Liver (tissue), 8 donors: ENCODE measurements at regions not wholly inside any gene's neighbourhood (a gene's known extent, or its start where the extent isn't known, plus 50 kb on each side); places are given as distances from the start of the nearest gene placed in this dataset.
"Not testable (repeated sequence)": the region's sequence is repeated elsewhere in the genome, so short reads cannot be mapped to it uniquely, and the experiment has no call there.

Experiments
- DNase-seq: peaks from one replicate; pipeline ENCODE4 v3.0.0-alpha.2; 2017; ENCODE audit warnings: low spot score
- H3K27ac ChIP-seq, 2 donors: one replicate each; pipeline ENCODE4 v1.7.0; 2013; ENCODE audit warnings: inconsistent platforms in 2 of 2, low read length in 2 of 2, control low read depth in 1 of 2, low read depth in 1 of 2, mild to moderate bottlenecking in 1 of 2
- H3K27me3 ChIP-seq, 4 donors: one replicate each; pipeline versions ENCODE4 v1.6.1 to v1.7.0; 2013; ENCODE audit warnings: low read length in 3 of 4, inconsistent platforms in 1 of 4, mild to moderate bottlenecking in 1 of 4, moderate library complexity in 1 of 4; ENCODE audit not compliant: control insufficient read depth in 4 of 4, insufficient read depth in 4 of 4
- H3K36me3 ChIP-seq, 4 donors: one replicate each; pipeline versions ENCODE4 v1.6.1 to v1.7.0; 2013; ENCODE audit warnings: low read length in 3 of 4, mild to moderate bottlenecking in 3 of 4, low read depth in 1 of 4, moderate library complexity in 1 of 4; ENCODE audit not compliant: control insufficient read depth in 4 of 4, insufficient read depth in 3 of 4
- H3K4me1 ChIP-seq, 4 donors: one replicate each; pipeline versions ENCODE4 v1.6.1 to v1.7.0; 2013; ENCODE audit warnings: low read length in 3 of 4, mild to moderate bottlenecking in 3 of 4, moderate library complexity in 1 of 4; ENCODE audit not compliant: control insufficient read depth in 4 of 4, insufficient read depth in 4 of 4
- H3K4me3 ChIP-seq, 3 donors: one replicate each; pipeline versions ENCODE4 v1.6.1 to v1.7.0; 2013; ENCODE audit warnings: low read length in 3 of 3, control low read depth in 1 of 3, low read depth in 1 of 3, mild to moderate bottlenecking in 1 of 3
- H3K9ac ChIP-seq, 2 donors: one replicate each; pipeline ENCODE4 v1.7.0; 2013; ENCODE audit warnings: low read length in 2 of 2, mild to moderate bottlenecking in 2 of 2, moderate library complexity in 2 of 2, control low read depth in 1 of 2, low read depth in 1 of 2
- H3K9me3 ChIP-seq, 4 donors: one replicate each; pipeline versions ENCODE4 v1.6.1 to v1.7.0; 2013; ENCODE audit warnings: low read length in 3 of 4; ENCODE audit not compliant: control insufficient read depth in 4 of 4
- EGR1 ChIP-seq, 2 donors: IDR thresholded peaks; 2 replicates each; pipeline ENCODE4 v1.6.1; 2016 to 2018; ENCODE audit warnings: antibody characterized with exemption in 2 of 2, low read depth in 2 of 2
- FOXA1 ChIP-seq: IDR thresholded peaks from 2 replicates; pipeline ENCODE4 v1.6.1; 2016; ENCODE audit warnings: antibody characterized with exemption
- FOXA2 ChIP-seq: IDR thresholded peaks from 2 replicates; pipeline ENCODE4 v1.6.1; 2016; ENCODE audit warnings: antibody characterized with exemption
- GABPA ChIP-seq, 2 donors: IDR thresholded peaks in 1 of 2; conservative IDR thresholded peaks in 1 of 2; 2 replicates each; pipeline ENCODE4 v1.6.1; 2016; ENCODE audit warnings: antibody characterized with exemption in 2 of 2, mild to moderate bottlenecking in 1 of 2, moderate library complexity in 1 of 2
- HNF4A ChIP-seq, 2 donors: conservative IDR thresholded peaks; 2 replicates each; pipeline ENCODE4 v1.6.1; 2016; ENCODE audit warnings: antibody characterized with exemption in 2 of 2, mild to moderate bottlenecking in 2 of 2
- JUND ChIP-seq, 2 donors: IDR thresholded peaks; 2 replicates each; pipeline ENCODE4 v1.6.1; 2016; ENCODE audit warnings: antibody characterized with exemption in 2 of 2
- NR2F2 ChIP-seq: IDR thresholded peaks from 2 replicates; pipeline ENCODE4 v1.6.1; 2016; ENCODE audit warnings: antibody characterized with exemption
- RAD21 ChIP-seq, 2 donors: IDR thresholded peaks; 2 replicates each; pipeline ENCODE4 v1.6.1; 2016; ENCODE audit warnings: antibody characterized with exemption in 2 of 2, mild to moderate bottlenecking in 2 of 2
- RXRA ChIP-seq, 2 donors: IDR thresholded peaks; 2 replicates each; pipeline ENCODE4 v1.6.1; 2017 to 2018; ENCODE audit warnings: antibody characterized with exemption in 2 of 2, mild to moderate bottlenecking in 1 of 2
- SP1 ChIP-seq: IDR thresholded peaks from 2 replicates; pipeline ENCODE4 v1.6.1; 2018; ENCODE audit warnings: antibody characterized with exemption, mild to moderate bottlenecking
- TAF1 ChIP-seq: conservative IDR thresholded peaks from 2 replicates; pipeline ENCODE4 v1.6.1; 2016; ENCODE audit warnings: antibody characterized with exemption, mild to moderate bottlenecking
- YY1 ChIP-seq: IDR thresholded peaks from 2 replicates; pipeline ENCODE4 v1.6.1; 2016; ENCODE audit warnings: antibody characterized with exemption, mild to moderate bottlenecking
- WGBS: extraction: QIAGEN DNeasy Blood & Tissue Kit; methylation state at CpG from one replicate; pipeline ENCODE4 v1.1.7; 2013; 5-methylcytosine and 5-hydroxymethylcytosine counted together
- TF ChIP-seq, protein P1 (sequence below): IDR thresholded peaks from 2 replicates; pipeline ENCODE4 v1.6.1; 2016; ENCODE audit warnings: antibody characterized with exemption
- TF ChIP-seq, protein P2 (sequence below): IDR thresholded peaks from 2 replicates; pipeline ENCODE4 v1.6.1; 2016; ENCODE audit warnings: antibody characterized with exemption
- TF ChIP-seq, protein P3 (sequence below): fragments of 150-350 bp; IDR thresholded peaks from 2 replicates; pipeline ENCODE4 v1.5.1; 2017; ENCODE audit warnings: improper control_type of control experiment, low read depth, low read length; ENCODE audit not compliant: missing input control
- TF ChIP-seq, protein P4 (sequence below): IDR thresholded peaks from 2 replicates; pipeline ENCODE4 v1.6.1; 2016; ENCODE audit warnings: antibody characterized with exemption
- donor health status: healthy.
- donor health status: healthy.
- donor health status: healthy.
- donor health status: healthy.
- donor health status: healthy.

DNA sequence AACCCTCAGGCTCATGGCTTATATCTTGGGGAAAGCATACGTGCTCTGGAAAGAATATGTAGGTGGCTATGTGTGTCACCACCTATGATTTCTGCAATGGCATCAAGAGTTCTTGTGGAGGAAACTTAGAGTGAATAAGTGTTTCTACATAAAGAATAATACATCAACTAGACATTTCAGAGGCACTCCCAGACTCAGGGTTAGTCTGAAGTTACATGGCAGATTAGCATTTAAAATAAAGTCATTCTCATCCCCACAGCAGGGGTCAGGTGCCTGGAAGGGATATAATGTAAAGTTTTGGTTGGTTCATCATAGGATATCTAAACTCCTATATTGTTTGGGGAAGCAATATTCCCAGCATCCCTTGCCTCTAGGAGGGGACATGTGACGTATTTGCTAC is 182.1 kb downstream of the PCTP start:
- 85% methylated on average over 2 of the region's 2 CpGs for WGBS
- no peaks in the 10 kb centered on the region for H3K4me1 ChIP-seq
- TF ChIP-seq, protein P1, sequence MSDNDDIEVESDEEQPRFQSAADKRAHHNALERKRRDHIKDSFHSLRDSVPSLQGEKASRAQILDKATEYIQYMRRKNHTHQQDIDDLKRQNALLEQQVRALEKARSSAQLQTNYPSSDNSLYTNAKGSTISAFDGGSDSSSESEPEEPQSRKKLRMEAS, result no peak
- TF ChIP-seq RXRA (IDR thresholded peaks at IDR 0.05) (no peak), SP1 (no peak), GABPA (IDR thresholded peaks at IDR 0.05 in 1 of 2, conservative IDR thresholded peaks at IDR 0.05 in 1 of 2) (no peak), YY1 (no peak), TAF1 (no peak), EGR1 (IDR thresholded peaks at IDR 0.05; ENCODE audit: low read depth in 2 of 2) (no peak), RAD21 (IDR thresholded peaks at IDR 0.05) (no peak), HNF4A (conservative IDR thresholded peaks at IDR 0.05) (no peak), JUND (IDR thresholded peaks at IDR 0.05) (no peak), FOXA2 (no peak)
- TF ChIP-seq, protein P2, sequence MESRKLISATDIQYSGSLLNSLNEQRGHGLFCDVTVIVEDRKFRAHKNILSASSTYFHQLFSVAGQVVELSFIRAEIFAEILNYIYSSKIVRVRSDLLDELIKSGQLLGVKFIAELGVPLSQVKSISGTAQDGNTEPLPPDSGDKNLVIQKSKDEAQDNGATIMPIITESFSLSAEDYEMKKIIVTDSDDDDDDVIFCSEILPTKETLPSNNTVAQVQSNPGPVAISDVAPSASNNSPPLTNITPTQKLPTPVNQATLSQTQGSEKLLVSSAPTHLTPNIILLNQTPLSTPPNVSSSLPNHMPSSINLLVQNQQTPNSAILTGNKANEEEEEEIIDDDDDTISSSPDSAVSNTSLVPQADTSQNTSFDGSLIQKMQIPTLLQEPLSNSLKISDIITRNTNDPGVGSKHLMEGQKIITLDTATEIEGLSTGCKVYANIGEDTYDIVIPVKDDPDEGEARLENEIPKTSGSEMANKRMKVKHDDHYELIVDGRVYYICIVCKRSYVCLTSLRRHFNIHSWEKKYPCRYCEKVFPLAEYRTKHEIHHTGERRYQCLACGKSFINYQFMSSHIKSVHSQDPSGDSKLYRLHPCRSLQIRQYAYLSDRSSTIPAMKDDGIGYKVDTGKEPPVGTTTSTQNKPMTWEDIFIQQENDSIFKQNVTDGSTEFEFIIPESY, result no peak

DNA sequence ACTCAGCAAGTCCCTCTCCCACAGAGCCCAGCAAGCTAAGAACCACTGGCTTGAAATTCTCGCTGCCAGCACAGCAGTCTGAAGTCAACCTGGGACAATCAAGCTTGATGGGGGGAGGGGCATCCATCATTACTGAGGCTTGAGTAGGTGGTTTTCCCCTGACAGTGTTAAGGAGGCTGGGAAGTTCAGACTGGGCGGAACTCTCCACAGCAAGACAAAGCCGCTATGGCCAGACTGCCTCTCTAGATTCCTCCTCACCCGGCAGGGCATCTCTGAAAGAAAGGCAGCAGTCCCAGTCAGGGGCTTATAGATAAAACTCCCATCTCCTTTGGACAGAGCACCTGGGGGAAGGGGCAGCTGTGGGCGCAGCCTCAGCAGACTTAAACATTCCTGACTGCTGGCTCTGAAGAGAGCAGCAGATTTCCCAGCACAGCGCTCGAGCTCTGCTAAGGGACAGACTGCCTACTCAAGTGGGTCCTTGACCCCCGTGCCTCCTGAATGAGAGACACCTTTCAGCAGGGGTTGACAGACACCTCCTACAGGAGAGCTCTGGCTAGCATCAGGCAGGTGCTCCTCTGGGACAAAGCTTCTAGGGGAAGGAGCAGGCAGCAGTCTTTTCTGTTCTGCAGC is 188.4 kb downstream of the PCTP start:
- H3K4me3 ChIP-seq, H3K4me1 ChIP-seq, H3K9me3 ChIP-seq, H3K27ac ChIP-seq, DNase-seq, H3K27me3 ChIP-seq, H3K36me3 ChIP-seq, H3K9ac ChIP-seq: not testable (repeated sequence)
- 44% methylated on average over 8 of the region's 8 CpGs for WGBS

More for the DNA sequence above, 182.1 kb downstream of the PCTP start:
- H3K27ac ChIP-seq, result no peak overlapping the region
- DNase-seq, result no peak
- no peak overlapping the region for H3K9ac ChIP-seq
- no peak overlapping the region for H3K4me3 ChIP-seq
- H3K9me3 ChIP-seq, result no peaks in the 10 kb centered on the region
- H3K27me3 ChIP-seq, result no peaks in the 10 kb centered on the region
- H3K36me3 ChIP-seq, result no peaks in the 10 kb centered on the region

DNA sequence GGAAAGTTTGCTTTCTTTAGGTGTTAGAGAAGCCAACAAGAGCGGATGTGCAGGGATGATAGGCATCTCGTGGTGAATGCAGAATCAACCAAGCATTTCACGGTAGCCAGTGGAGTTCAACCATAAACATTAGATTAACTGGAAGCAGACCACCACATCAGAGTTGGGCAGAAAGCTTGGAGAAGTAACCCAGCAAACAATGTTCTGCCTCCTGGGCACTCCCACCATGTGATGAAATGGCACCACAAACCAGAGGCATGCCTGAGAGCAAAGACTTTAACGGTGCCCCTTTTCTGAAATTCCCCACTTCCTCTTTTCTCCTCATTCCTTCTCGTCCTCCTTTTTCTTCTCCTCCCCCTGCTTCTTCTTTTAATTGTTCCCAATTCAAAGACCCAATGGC is 193.5 kb upstream of the ANKFN1 start:
- no peaks in the 10 kb centered on the region for H3K4me1 ChIP-seq
- DNase-seq, result no peak
- H3K4me3 ChIP-seq, result no peak overlapping the region
- no peaks in the 10 kb centered on the region for H3K36me3 ChIP-seq
- WGBS, result 71% methylated on average over 5 of the region's 5 CpGs
- H3K9ac ChIP-seq, result no peak overlapping the region
- H3K27me3 ChIP-seq, result no peaks in the 10 kb centered on the region
- no peaks in the 10 kb centered on the region for H3K9me3 ChIP-seq
- TF ChIP-seq NR2F2 (no peak), JUND (IDR thresholded peaks at IDR 0.05) (no peak), YY1 (no peak), FOXA1 (no peak), HNF4A (conservative IDR thresholded peaks at IDR 0.05) (no peak), EGR1 (IDR thresholded peaks at IDR 0.05; ENCODE audit: low read depth in 2 of 2) (no peak), RAD21 (IDR thresholded peaks at IDR 0.05) (no peak), TAF1 (no peak), RXRA (IDR thresholded peaks at IDR 0.05) (no peak)
- TF ChIP-seq, protein P3, sequence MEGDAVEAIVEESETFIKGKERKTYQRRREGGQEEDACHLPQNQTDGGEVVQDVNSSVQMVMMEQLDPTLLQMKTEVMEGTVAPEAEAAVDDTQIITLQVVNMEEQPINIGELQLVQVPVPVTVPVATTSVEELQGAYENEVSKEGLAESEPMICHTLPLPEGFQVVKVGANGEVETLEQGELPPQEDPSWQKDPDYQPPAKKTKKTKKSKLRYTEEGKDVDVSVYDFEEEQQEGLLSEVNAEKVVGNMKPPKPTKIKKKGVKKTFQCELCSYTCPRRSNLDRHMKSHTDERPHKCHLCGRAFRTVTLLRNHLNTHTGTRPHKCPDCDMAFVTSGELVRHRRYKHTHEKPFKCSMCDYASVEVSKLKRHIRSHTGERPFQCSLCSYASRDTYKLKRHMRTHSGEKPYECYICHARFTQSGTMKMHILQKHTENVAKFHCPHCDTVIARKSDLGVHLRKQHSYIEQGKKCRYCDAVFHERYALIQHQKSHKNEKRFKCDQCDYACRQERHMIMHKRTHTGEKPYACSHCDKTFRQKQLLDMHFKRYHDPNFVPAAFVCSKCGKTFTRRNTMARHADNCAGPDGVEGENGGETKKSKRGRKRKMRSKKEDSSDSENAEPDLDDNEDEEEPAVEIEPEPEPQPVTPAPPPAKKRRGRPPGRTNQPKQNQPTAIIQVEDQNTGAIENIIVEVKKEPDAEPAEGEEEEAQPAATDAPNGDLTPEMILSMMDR, result no peak
- TF ChIP-seq, protein P4, sequence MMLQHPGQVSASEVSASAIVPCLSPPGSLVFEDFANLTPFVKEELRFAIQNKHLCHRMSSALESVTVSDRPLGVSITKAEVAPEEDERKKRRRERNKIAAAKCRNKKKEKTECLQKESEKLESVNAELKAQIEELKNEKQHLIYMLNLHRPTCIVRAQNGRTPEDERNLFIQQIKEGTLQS, result no peak
- TF ChIP-seq, protein P2, result no peak
- H3K27ac ChIP-seq, result no peak overlapping the region
